PFSK-1 (cell line): ENCODE measurements at regions not wholly inside any gene's neighbourhood (a gene's known extent, or its start where the extent isn't known, plus 50 kb on each side); places are given as distances from the start of the nearest gene placed in this dataset.

Experiments used
- FOXP2 ChIP-seq: optimal IDR thresholded peaks from 2 replicates; pipeline ENCODE3; 2011; ENCODE audit warnings: borderline replicate concordance, control low read depth, inconsistent platforms; ENCODE audit not compliant: insufficient read depth; ENCODE audit errors: extremely low read length, extremely low read depth
- POLR2AphosphoS5 ChIP-seq: IDR thresholded peaks from 2 replicates; pipeline ENCODE4 v1.6.1; 2012; ENCODE audit warnings: low read depth, mild to moderate bottlenecking, control low read depth, low read length, moderate library complexity
- SIN3A ChIP-seq: IDR thresholded peaks from 2 replicates; pipeline ENCODE4 v1.6.1; 2012; ENCODE audit warnings: mild to moderate bottlenecking, low read length, moderate library complexity, borderline replicate concordance; ENCODE audit not compliant: insufficient read depth
- TAF1 ChIP-seq: IDR thresholded peaks from 2 replicates; pipeline ENCODE4 v1.6.1; 2012; ENCODE audit warnings: low read length, control low read depth, borderline replicate concordance; ENCODE audit not compliant: insufficient read depth
- TF ChIP-seq, protein P1 (sequence below), 2 experiments: IDR thresholded peaks; 2 replicates each; pipeline versions ENCODE4 v1.6.1 to v1.8.0; 2011 to 2012; ENCODE audit warnings: low read depth in 2 of 2, low read length in 2 of 2, control low read depth in 1 of 2, inconsistent platforms in 1 of 2, mild to moderate bottlenecking in 1 of 2, moderate library complexity in 1 of 2; ENCODE audit not compliant: insufficient read depth in 1 of 2

DNA sequence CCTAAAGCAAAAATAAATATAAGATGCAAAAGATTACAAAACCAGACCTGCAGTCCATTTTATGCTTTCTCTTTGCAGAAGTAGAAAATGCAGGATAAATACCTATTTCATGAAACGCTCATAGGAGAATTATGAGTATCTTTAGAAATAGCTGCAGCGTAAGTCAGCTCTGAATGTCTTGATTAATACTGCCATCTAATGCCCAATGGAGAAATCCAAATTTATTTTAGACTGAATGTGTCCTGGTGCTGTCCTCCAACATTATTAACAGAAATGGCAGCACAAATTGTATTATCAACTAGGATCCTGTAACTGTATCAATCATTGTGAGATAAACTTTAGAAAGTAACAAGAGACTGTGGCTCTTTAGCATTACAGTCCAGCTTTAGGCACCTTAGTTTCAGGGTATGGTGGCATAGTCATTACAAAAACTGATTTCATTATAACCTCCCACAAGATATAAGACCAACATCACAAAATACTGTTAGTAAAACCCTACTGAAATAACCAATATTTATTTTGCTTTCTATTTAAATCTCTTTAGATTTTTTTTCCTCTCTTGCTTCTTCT, 162.1 kb upstream of the MIR17HG start:
- TF ChIP-seq POLR2AphosphoS5, result no peak
- TF ChIP-seq, protein P1, sequence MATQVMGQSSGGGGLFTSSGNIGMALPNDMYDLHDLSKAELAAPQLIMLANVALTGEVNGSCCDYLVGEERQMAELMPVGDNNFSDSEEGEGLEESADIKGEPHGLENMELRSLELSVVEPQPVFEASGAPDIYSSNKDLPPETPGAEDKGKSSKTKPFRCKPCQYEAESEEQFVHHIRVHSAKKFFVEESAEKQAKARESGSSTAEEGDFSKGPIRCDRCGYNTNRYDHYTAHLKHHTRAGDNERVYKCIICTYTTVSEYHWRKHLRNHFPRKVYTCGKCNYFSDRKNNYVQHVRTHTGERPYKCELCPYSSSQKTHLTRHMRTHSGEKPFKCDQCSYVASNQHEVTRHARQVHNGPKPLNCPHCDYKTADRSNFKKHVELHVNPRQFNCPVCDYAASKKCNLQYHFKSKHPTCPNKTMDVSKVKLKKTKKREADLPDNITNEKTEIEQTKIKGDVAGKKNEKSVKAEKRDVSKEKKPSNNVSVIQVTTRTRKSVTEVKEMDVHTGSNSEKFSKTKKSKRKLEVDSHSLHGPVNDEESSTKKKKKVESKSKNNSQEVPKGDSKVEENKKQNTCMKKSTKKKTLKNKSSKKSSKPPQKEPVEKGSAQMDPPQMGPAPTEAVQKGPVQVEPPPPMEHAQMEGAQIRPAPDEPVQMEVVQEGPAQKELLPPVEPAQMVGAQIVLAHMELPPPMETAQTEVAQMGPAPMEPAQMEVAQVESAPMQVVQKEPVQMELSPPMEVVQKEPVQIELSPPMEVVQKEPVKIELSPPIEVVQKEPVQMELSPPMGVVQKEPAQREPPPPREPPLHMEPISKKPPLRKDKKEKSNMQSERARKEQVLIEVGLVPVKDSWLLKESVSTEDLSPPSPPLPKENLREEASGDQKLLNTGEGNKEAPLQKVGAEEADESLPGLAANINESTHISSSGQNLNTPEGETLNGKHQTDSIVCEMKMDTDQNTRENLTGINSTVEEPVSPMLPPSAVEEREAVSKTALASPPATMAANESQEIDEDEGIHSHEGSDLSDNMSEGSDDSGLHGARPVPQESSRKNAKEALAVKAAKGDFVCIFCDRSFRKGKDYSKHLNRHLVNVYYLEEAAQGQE (IDR thresholded peaks at IDR 0.05; ENCODE audit: insufficient read depth in 1 of 2, low read depth in 2 of 2, low read length in 2 of 2), result no peak
- no peak for TF ChIP-seq TAF1
- TF ChIP-seq SIN3A, result no peak
- no peak for TF ChIP-seq FOXP2
